Keratinocyte (primary cell): ENCODE measurements at regions not wholly inside any gene's neighbourhood (a gene's known extent, or its start where the extent isn't known, plus 50 kb on each side); places are given as distances from the start of the nearest gene placed in this dataset.

ENCODE experiments used
- DNase-seq: peaks from one replicate; pipeline ENCODE4 v3.0.0-alpha.2; 2011; ENCODE audit warnings: low read depth, missing footprints, low spot score
- FAIRE-seq: peaks from 2 replicates; lab custom pipeline; 2011; peaks lifted over from hg19 to GRCh38; lab: Jason Lieb, UNC
- H2AFZ ChIP-seq: 2 replicates; pipeline ENCODE4 v1.6.0; 2012; ENCODE audit warnings: low read length, control low read depth, inconsistent platforms; ENCODE audit not compliant: control insufficient read depth
- H3K27ac ChIP-seq: 2 replicates; pipeline ENCODE4 v1.5.1; 2011; ENCODE audit warnings: low read length; ENCODE audit not compliant: control insufficient read depth, insufficient read depth
- H3K27me3 ChIP-seq: 3 replicates; pipeline ENCODE4 v1.6.0; 2011; ENCODE audit warnings: low read length; ENCODE audit not compliant: control insufficient read depth, insufficient read depth; ENCODE audit errors: extremely low read depth
- H3K36me3 ChIP-seq, 2 experiments: 2 replicates in 1 of 2; 3 replicates in 1 of 2; pipeline ENCODE4 v1.5.1; 2011; ENCODE audit warnings: low read length in 2 of 2, mild to moderate bottlenecking in 1 of 2; ENCODE audit not compliant: control insufficient read depth in 2 of 2, insufficient read depth in 2 of 2; ENCODE audit errors: extremely low read depth in 1 of 2
- H3K4me1 ChIP-seq: 3 replicates; pipeline ENCODE4 v1.5.1; 2011; ENCODE audit warnings: low read length; ENCODE audit not compliant: control insufficient read depth, insufficient read depth; ENCODE audit errors: extremely low read depth
- H3K4me2 ChIP-seq: 3 replicates; pipeline ENCODE4 v1.6.0; 2011; ENCODE audit warnings: low read depth, low read length; ENCODE audit not compliant: control insufficient read depth, insufficient read depth; ENCODE audit errors: extremely low read depth
- H3K4me3 ChIP-seq, 3 experiments: fragments of 200-600 bp in 1 of 3; sonication (generic) in 1 of 3; 2 replicates in 2 of 3; 3 replicates in 1 of 3; pipeline ENCODE4 v1.5.1; 2011 to 2016; ENCODE audit warnings: low read length in 3 of 3, mild to moderate bottlenecking in 3 of 3, control low read depth in 2 of 3, inconsistent platforms in 1 of 3, low read depth in 1 of 3, mixed read lengths in 1 of 3, mixed run types in 1 of 3, moderate library complexity in 1 of 3; ENCODE audit not compliant: control insufficient read depth in 2 of 3, insufficient read depth in 2 of 3; ENCODE audit errors: extremely low read depth in 1 of 3
- H3K79me2 ChIP-seq: 2 replicates; pipeline ENCODE4 v1.6.0; 2012; ENCODE audit warnings: low read length; ENCODE audit not compliant: control insufficient read depth, insufficient read depth
- H3K9ac ChIP-seq: 3 replicates; pipeline ENCODE4 v1.6.0; 2011; ENCODE audit warnings: low read length; ENCODE audit not compliant: control insufficient read depth, insufficient read depth; ENCODE audit errors: extremely low read depth
- H3K9me1 ChIP-seq: 3 replicates; pipeline ENCODE4 v1.6.0; 2011; ENCODE audit warnings: low read length; ENCODE audit not compliant: control insufficient read depth, insufficient read depth; ENCODE audit errors: extremely low read depth
- H3K9me3 ChIP-seq: 2 replicates; pipeline ENCODE4 v1.5.1; 2012; ENCODE audit warnings: low read depth, low read length; ENCODE audit not compliant: control insufficient read depth
- H4K20me1 ChIP-seq: 3 replicates; pipeline ENCODE4 v1.6.0; 2011; ENCODE audit warnings: low read length; ENCODE audit not compliant: control insufficient read depth, insufficient read depth; ENCODE audit errors: extremely low read depth
- EZH2 ChIP-seq: IDR thresholded peaks from one replicate; pipeline ENCODE4 v1.6.1; 2012; ENCODE audit warnings: inconsistent platforms, mild to moderate bottlenecking, low read length, moderate library complexity
- dilution Hi-C: fragments of 300-500 bp; cut with MboI; formaldehyde crosslinking; loops from one replicate; pipeline ENCODE4 v1.7.0; 2020; ENCODE audit warnings: low sequenced_read_pairs; ENCODE audit not compliant: extremely low pct_ligation_motif_present
- TF ChIP-seq, protein P1 (sequence below), 3 experiments: IDR thresholded peaks in 1 of 3; conservative IDR thresholded peaks in 1 of 3; optimal IDR thresholded peaks in 1 of 3; 2 replicates in 2 of 3; 3 replicates in 1 of 3; pipeline versions ENCODE3 to v1.5.1; 2011; ENCODE audit warnings: low read length in 3 of 3, mild to moderate bottlenecking in 3 of 3, moderate library complexity in 2 of 3, control low read depth in 1 of 3, inconsistent platforms in 1 of 3; ENCODE audit not compliant: insufficient read depth in 2 of 3; ENCODE audit errors: extremely low read depth in 1 of 3

DNA sequence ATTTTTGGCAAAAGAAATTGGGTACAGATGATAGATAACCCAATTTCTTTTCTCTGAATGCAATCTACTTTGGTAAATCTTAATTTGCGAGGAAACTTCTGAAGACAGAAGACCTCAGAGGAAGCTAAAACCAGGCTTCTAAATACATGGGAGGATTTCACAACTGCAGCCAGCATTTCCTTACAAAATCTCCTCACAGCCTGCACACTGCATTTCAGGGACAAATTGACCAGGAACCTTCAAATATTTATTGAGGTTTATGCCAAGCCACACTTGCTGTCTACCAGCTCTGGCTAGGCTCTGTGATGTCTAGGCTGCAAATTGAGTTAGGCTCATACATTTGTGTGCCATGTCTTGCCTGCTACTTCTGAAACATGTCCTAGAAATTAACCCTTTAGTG is 167.3 kb upstream of the CDH5 start:
- Histone ChIP-seq H3K4me1 (no peaks in the 10 kb centered on the region), H3K9ac (no peak overlapping the region), H3K9me3 (no peaks in the 10 kb centered on the region), H2AFZ (no peak overlapping the region), H3K4me3 (no peak overlapping the region), H4K20me1 (no peaks in the 10 kb centered on the region), H3K4me2 (no peak overlapping the region), H3K27me3 (no peaks in the 10 kb centered on the region), H3K27ac (no peak overlapping the region), H3K79me2 (no peaks in the 10 kb centered on the region), H3K36me3 (no peaks in the 10 kb centered on the region), H3K9me1 (no peaks in the 10 kb centered on the region)
- DNase-seq: no peak
- no peak for FAIRE-seq
- TF ChIP-seq, protein P1, sequence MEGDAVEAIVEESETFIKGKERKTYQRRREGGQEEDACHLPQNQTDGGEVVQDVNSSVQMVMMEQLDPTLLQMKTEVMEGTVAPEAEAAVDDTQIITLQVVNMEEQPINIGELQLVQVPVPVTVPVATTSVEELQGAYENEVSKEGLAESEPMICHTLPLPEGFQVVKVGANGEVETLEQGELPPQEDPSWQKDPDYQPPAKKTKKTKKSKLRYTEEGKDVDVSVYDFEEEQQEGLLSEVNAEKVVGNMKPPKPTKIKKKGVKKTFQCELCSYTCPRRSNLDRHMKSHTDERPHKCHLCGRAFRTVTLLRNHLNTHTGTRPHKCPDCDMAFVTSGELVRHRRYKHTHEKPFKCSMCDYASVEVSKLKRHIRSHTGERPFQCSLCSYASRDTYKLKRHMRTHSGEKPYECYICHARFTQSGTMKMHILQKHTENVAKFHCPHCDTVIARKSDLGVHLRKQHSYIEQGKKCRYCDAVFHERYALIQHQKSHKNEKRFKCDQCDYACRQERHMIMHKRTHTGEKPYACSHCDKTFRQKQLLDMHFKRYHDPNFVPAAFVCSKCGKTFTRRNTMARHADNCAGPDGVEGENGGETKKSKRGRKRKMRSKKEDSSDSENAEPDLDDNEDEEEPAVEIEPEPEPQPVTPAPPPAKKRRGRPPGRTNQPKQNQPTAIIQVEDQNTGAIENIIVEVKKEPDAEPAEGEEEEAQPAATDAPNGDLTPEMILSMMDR (optimal IDR thresholded peaks at IDR 0.05 in 1 of 3, IDR thresholded peaks at IDR 0.05 in 1 of 3, conservative IDR thresholded peaks at IDR 0.05 in 1 of 3; ENCODE audit: extremely low read depth in 1 of 3, insufficient read depth in 2 of 3, low read length in 3 of 3): no peak
- TF ChIP-seq EZH2: no peak
- dilution Hi-C loops: no loop called here

DNA sequence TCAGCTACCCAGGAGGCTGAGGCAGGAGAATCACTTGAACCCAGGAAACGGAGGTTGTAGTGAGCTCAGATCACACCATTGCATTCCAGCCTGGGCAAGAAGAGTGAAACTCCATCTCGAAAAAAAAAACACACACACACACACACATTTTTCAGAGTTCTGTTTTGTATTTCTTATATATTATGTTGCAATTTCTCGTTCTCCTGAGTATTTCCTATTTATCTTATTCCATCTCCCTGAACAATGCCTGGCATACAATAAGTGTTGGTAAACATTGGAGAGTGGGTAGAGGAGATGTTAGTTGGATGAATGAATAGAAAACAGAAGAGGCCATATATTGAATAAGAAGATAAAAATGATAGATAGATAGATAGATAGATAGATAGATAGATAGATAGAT is 167.8 kb upstream of the CDH5 start:
- Histone ChIP-seq H3K4me1 (no peaks in the 10 kb centered on the region), H3K36me3 (no peaks in the 10 kb centered on the region), H3K79me2 (no peaks in the 10 kb centered on the region), H3K27me3 (no peaks in the 10 kb centered on the region), H4K20me1 (no peaks in the 10 kb centered on the region), H3K4me3 (no peak overlapping the region), H3K27ac (no peak overlapping the region), H2AFZ (no peak overlapping the region), H3K4me2 (no peak overlapping the region), H3K9me3 (no peaks in the 10 kb centered on the region), H3K9me1 (no peaks in the 10 kb centered on the region), H3K9ac (no peak overlapping the region)
- TF ChIP-seq EZH2: no peak
- FAIRE-seq (no peak), DNase-seq (no peak)
- dilution Hi-C loops: no loop called here

DNA sequence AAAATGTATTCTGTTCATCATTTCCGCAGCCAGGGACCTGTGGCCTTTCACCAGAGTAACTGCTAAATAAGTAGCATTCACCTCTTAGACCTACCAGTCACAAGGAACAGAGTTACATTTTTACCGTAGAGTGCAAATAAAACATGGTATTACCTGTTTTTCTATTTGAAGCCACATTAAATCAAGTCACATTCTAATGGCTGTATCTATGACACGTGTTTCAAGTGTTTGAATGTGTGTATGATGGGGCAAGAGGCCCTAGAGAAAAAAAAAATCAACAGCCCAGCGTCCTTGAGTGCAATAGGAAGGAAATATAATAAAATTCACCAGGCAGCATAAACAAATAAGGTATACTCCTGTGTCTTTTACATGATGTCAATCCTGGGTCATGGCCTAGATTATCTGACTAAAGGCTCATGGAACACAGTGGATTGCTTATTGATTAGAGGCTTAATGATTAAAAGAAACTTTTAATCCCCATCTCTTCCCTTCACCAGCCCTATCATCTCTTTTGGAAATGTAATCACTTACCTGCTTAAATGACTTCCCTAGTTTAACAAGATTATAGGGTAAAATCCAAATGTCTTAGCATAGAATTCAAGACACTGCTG is 168.7 kb upstream of the CDH5 start:
- Histone ChIP-seq H3K79me2 (no peaks in the 10 kb centered on the region), H3K4me1 (no peaks in the 10 kb centered on the region), H3K9me1 (no peaks in the 10 kb centered on the region), H3K4me2 (no peak overlapping the region), H3K27me3 (no peaks in the 10 kb centered on the region), H3K4me3 (no peak overlapping the region), H2AFZ (no peak overlapping the region), H3K27ac (no peak overlapping the region), H3K9me3 (no peaks in the 10 kb centered on the region), H3K9ac (no peak overlapping the region), H4K20me1 (no peaks in the 10 kb centered on the region), H3K36me3 (no peaks in the 10 kb centered on the region)
- no peak for FAIRE-seq
- DNase-seq: no peak
- dilution Hi-C loops: no loop called here
- TF ChIP-seq, protein P1 (optimal IDR thresholded peaks at IDR 0.05 in 1 of 3, IDR thresholded peaks at IDR 0.05 in 1 of 3, conservative IDR thresholded peaks at IDR 0.05 in 1 of 3; ENCODE audit: extremely low read depth in 1 of 3, insufficient read depth in 2 of 3, low read length in 3 of 3): no peak
- TF ChIP-seq EZH2: no peak
